HUES6 (cell line): ENCODE measurements at regions not wholly inside any gene's neighbourhood (a gene's known extent, or its start where the extent isn't known, plus 50 kb on each side); places are given as distances from the start of the nearest gene placed in this dataset.

Source experiments
- H3K27ac ChIP-seq: 2 replicates; pipeline ENCODE4 v1.7.0; 2013; ENCODE audit warnings: low read depth, mild to moderate bottlenecking, low read length, inconsistent platforms
- H3K27me3 ChIP-seq: 2 replicates; pipeline ENCODE4 v1.6.1; 2013; ENCODE audit warnings: low read length; ENCODE audit not compliant: control insufficient read depth, insufficient read depth
- H3K36me3 ChIP-seq: 2 replicates; pipeline ENCODE4 v1.6.1; 2013; ENCODE audit warnings: low read length; ENCODE audit not compliant: control insufficient read depth, insufficient read depth
- H3K4me1 ChIP-seq: 2 replicates; pipeline ENCODE4 v1.6.1; 2013; ENCODE audit warnings: low read length; ENCODE audit not compliant: control insufficient read depth, insufficient read depth
- H3K4me3 ChIP-seq: 2 replicates; pipeline ENCODE4 v1.5.1; 2013; ENCODE audit warnings: low read depth, low read length
- H3K9ac ChIP-seq: one replicate; pipeline ENCODE4 v1.6.1; 2013; ENCODE audit warnings: mild to moderate bottlenecking, low read length
- H3K9me3 ChIP-seq: 2 replicates; pipeline ENCODE4 v1.6.1; 2013; ENCODE audit warnings: low read depth, low read length; ENCODE audit not compliant: control insufficient read depth, insufficient read depth

GRCh38 chr2:225156853-225157451 is 114.7 kb upstream of the DOCK10 start:
- H3K9me3 ChIP-seq = no peaks in the 10 kb centered on the region
- H3K4me3 ChIP-seq = no peak overlapping the region
- H3K9ac ChIP-seq = no peak overlapping the region
- no peak overlapping the region for H3K27ac ChIP-seq
- H3K36me3 ChIP-seq = no peaks in the 10 kb centered on the region
- no peaks in the 10 kb centered on the region for H3K4me1 ChIP-seq
- H3K27me3 ChIP-seq = no peaks in the 10 kb centered on the region

GRCh38 chr2:225140723-225141122 is 98.5 kb upstream of the DOCK10 start:
- no peaks in the 10 kb centered on the region for H3K4me1 ChIP-seq
- no peak overlapping the region for H3K4me3 ChIP-seq
- no peaks in the 10 kb centered on the region for H3K36me3 ChIP-seq
- no peak overlapping the region for H3K9ac ChIP-seq
- H3K9me3 ChIP-seq = no peaks in the 10 kb centered on the region
- no peaks in the 10 kb centered on the region for H3K27me3 ChIP-seq
- no peak overlapping the region for H3K27ac ChIP-seq

GRCh38 chr2:225137971-225138370 is 95.7 kb upstream of the DOCK10 start:
- Histone ChIP-seq H3K4me3 (no peak overlapping the region), H3K9ac (no peak overlapping the region), H3K4me1 (no peaks in the 10 kb centered on the region), H3K9me3 (no peaks in the 10 kb centered on the region), H3K27ac (no peak overlapping the region), H3K27me3 (no peaks in the 10 kb centered on the region), H3K36me3 (no peaks in the 10 kb centered on the region)

GRCh38 chr2:225136552-225136951 is 94.3 kb upstream of the DOCK10 start:
- Histone ChIP-seq H3K27ac (no peak overlapping the region), H3K27me3 (no peaks in the 10 kb centered on the region), H3K9ac (no peak overlapping the region), H3K9me3 (no peaks in the 10 kb centered on the region), H3K4me3 (no peak overlapping the region), H3K4me1 (no peaks in the 10 kb centered on the region), H3K36me3 (no peaks in the 10 kb centered on the region)

GRCh38 chr2:225131898-225132297 is 89.6 kb upstream of the DOCK10 start:
- Histone ChIP-seq H3K36me3 (no peaks in the 10 kb centered on the region), H3K4me3 (no peak overlapping the region), H3K9ac (no peak overlapping the region), H3K9me3 (no peaks in the 10 kb centered on the region), H3K27me3 (no peaks in the 10 kb centered on the region), H3K27ac (no peak overlapping the region), H3K4me1 (no peaks in the 10 kb centered on the region)

- H3K27me3 ChIP-seq = no peaks in the 10 kb centered on the region
- H3K4me1 ChIP-seq = no peaks in the 10 kb centered on the region
- H3K9ac ChIP-seq = no peak overlapping the region
- no peak overlapping the region for H3K27ac ChIP-seq
- no peak overlapping the region for H3K4me3 ChIP-seq
- H3K9me3 ChIP-seq = no peaks in the 10 kb centered on the region
- H3K36me3 ChIP-seq = no peaks in the 10 kb centered on the region
These were observed 87.8 kb upstream of the DOCK10 start for GRCh38 chr2:225130093-225130492.

- H3K27me3 ChIP-seq = no peaks in the 10 kb centered on the region
- H3K9me3 ChIP-seq = no peaks in the 10 kb centered on the region
- H3K4me1 ChIP-seq = peaks cover 12% of the 10 kb centered on the region
- H3K27ac ChIP-seq = no peak overlapping the region
- no peaks in the 10 kb centered on the region for H3K36me3 ChIP-seq
- H3K4me3 ChIP-seq = no peak overlapping the region
- no peak overlapping the region for H3K9ac ChIP-seq
These were observed 82.2 kb upstream of the DOCK10 start for GRCh38 chr2:225124311-225125017.

- no peak overlapping the region for H3K4me3 ChIP-seq
- no peaks in the 10 kb centered on the region for H3K9me3 ChIP-seq
- no peak overlapping the region for H3K9ac ChIP-seq
- H3K27me3 ChIP-seq = no peaks in the 10 kb centered on the region
- peaks cover 13% of the 10 kb centered on the region for H3K4me1 ChIP-seq
- H3K36me3 ChIP-seq = no peaks in the 10 kb centered on the region
- no peak overlapping the region for H3K27ac ChIP-seq
These were observed 80.6 kb upstream of the DOCK10 start for GRCh38 chr2:225122583-225123486.

- Histone ChIP-seq H3K4me3 (no peak overlapping the region), H3K27me3 (no peaks in the 10 kb centered on the region), H3K9ac (no peak overlapping the region), H3K36me3 (no peaks in the 10 kb centered on the region), H3K27ac (no peak overlapping the region), H3K9me3 (no peaks in the 10 kb centered on the region), H3K4me1 (peaks cover 13% of the 10 kb centered on the region)
These were observed 79.7 kb upstream of the DOCK10 start for GRCh38 chr2:225122007-225122406.

GRCh38 chr2:225120186-225120585 is 77.9 kb upstream of the DOCK10 start:
- Histone ChIP-seq H3K9me3 (no peaks in the 10 kb centered on the region), H3K36me3 (no peaks in the 10 kb centered on the region), H3K4me3 (no peak overlapping the region), H3K27me3 (no peaks in the 10 kb centered on the region), H3K4me1 (peaks cover 13% of the 10 kb centered on the region), H3K9ac (no peak overlapping the region), H3K27ac (0 out of 2 replicates have a peak overlapping the region, but pooled peaks have one; percentile 0)
